MV-4-11 (cell line): ENCODE measurements at regions not wholly inside any gene's neighbourhood (a gene's known extent, or its start where the extent isn't known, plus 50 kb on each side); places are given as distances from the start of the nearest gene placed in this dataset.

Experiments used
- DNase-seq: peaks from one replicate; lab custom pipeline; 2025; lab: John Stamatoyannopoulos, UW

DNA sequence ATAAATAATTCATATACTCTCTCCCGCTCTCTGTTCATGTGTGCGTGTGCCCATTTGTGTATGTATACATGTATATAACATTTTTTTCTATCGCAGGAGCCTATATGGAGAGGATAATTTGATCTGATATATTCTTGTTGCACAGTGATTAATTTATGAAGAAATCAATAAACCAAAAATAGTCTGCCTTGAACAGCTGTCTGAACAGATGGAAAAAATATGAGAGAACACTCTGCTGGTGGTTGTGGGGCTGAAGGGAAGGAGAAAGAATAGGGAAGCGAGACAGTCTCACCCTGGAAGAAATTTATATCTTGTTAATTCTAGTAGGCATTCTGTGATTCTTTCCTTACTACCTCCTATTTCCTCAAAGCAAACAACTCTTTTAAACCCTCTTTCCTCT, 96.6 kb upstream of the B3GAT2 start:
- DNase-seq = no peak

DNA sequence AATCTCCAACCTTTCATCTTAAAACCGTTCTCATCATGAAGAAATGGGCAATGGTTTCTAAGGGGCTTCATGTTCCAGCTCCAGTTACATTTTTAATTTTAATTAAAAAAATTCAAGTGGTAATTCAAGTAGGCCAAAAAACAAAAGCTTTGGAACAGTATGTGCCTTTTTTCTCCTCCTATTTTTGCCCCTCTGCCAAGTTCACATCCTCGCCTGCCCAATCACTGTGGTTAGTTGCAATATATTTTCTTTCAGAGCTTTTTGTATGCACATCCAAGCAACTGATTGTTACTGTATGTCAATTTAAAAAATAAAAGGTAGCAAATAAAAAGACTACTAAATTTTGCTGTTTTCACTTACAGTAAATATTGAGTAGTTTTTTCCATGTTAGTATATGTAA, 99.8 kb upstream of the B3GAT2 start:
- DNase-seq = no peak

DNA sequence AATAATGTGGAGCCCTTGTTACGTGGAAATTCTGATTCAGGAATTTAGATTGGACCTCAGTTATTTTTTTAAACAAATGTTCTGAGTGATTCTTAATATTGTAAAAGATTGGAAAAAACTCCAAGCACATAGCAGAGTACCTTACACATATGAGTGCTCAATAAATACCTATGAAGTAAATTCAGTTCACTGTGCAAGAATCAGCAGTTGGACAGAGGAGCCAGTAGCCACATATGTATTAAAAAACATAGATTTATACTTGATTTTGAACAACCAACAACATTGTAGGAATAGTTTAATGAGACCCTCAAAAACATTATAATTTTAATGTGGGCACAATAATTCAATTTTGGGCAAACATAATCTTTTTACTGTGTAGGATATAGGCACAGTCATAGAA, 109.3 kb upstream of the B3GAT2 start:
- DNase-seq = no peak

DNA sequence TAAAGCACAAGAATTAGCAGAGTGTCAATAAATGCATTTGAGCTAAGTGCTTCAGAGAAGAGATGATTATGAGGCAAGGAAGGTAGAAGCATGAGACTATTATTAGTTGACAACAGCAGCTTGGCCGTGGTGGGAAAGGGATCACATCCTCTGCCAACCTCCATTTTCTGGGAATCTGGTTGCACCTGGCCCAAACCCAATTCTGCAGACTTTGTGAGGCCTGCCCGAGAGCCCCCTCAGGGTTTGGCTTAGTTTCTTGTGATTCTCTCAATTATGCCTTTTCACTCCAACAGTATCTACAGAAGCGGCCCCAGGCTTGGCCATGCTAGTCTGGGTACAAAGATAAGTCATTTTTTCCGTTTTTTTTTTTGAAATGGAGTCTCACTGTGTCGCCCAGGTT, 111.0 kb upstream of the B3GAT2 start:
- no peak for DNase-seq

DNA sequence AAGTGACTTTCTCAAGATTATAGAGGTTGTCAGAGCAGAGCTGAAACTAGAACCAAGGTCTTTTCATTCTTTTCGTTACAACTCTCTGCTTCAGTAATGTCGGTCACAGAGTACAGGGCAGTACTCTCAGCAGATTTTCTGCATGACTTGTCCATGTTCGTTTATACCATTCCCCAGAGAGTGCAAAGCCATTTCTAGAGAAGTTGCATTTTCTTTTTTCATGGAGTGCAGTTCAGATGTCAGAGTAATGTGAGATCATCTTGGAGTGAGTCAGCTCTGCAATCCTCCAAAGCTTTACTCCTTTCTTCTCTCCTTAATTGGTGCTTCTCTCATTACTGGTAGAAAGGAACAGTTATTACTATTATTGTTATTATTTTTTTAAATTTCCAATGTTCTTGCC, 115.6 kb upstream of the B3GAT2 start:
- DNase-seq = no peak

DNA sequence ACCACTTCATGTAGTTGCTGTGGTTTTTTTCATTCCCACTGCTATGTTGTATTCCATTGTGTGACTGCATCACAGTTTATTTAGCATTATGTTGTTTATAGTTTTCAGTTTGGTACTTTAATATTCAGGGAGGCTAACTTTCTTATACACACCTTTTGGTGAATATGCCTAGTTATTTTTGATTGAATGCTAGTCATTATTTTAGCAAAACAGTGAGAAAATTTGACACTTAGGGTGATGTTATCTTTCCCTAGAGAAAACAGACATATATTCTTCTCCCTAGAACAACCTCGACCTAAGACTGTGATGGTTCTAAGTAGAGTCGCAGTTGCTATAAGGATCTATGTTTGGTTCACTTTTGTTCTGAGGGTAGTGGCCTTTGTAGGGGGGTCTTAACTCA, 120.8 kb upstream of the B3GAT2 start:
- DNase-seq = no peak

DNA sequence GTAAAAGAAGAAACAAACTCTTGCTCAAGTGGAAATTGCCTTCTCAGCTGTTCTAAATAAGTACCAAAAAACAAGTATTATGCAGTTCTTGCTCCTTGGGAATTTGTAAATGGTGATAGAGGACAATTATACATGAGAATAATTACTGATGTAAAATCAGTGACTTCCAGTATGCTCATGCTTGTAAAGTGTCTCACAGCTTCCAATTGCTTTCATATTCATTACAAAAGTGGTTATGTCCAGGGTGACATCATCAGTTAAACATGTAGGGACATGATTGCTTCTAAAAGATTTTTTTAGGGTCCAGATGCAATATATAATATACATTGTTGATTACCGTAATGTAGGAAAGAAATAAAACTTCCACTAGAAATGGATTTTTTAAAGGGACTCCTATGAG, 122.8 kb upstream of the B3GAT2 start:
- DNase-seq = no peak

DNA sequence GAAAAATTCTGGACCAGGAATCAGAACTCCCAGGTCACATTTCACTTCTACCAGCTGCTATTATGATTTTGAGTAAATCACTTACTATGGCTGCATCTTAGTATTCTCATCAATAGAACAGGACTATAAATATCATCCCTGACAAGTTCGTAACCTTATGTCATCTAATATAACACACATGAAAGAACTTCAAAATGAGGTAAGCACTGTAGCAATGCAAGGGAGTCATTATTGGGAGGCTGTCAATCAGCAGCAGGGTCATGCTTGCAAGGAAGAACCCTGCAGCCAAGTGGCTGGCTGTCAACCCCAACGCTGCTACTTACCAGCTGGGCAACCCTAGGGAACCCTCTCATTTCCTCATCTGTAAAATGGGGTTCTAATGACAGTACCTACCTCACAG, 123.3 kb upstream of the B3GAT2 start:
- no peak for DNase-seq

DNA sequence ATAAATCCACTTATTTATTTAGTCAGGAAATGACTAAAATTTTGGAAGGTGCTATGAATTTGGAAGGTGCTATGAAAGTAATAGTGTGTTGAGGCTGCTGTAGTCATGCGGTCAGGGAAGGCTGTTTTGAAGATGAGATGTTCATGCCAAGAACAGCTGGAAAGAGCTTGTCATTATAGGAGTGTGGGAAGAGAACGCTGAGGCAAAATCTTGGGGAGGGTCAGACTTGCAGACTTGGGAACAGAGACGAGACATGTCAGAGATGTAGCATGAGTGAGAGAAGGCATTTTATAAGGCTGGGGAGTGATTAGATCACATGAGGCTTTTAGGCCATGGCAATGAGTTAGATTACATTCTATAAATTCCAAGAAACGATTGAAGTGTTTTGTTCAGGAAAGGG, 124.0 kb upstream of the B3GAT2 start:
- no peak for DNase-seq

DNA sequence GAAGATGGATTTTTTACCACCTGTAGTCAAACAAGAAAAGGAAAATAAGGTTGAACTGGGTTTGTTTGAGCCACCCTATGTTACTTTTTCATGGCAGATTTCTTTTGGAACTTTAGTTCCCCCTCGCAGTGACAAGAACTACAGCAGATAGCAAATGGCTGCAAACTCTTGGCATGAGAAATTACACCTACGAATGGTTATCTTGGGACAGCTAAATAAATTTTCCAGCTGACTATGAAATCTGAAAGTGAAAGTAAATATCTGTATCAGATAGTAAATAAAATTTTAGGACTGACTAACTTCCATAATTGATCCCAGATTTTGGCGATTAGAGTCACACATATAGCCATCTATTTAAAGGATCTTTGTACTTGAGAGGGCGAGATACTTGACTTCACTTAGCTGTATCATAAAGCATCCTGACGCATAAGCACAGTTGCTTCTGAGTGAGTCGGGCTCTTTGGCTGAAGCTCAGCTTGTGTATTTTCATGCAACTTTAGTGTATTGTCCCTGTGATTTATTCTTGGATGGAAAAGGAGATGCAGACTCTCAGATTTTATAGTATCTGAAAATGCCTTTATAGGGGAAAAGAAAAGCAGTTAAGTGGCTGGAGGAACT, 125.3 kb upstream of the B3GAT2 start:
- no peak for DNase-seq

DNA sequence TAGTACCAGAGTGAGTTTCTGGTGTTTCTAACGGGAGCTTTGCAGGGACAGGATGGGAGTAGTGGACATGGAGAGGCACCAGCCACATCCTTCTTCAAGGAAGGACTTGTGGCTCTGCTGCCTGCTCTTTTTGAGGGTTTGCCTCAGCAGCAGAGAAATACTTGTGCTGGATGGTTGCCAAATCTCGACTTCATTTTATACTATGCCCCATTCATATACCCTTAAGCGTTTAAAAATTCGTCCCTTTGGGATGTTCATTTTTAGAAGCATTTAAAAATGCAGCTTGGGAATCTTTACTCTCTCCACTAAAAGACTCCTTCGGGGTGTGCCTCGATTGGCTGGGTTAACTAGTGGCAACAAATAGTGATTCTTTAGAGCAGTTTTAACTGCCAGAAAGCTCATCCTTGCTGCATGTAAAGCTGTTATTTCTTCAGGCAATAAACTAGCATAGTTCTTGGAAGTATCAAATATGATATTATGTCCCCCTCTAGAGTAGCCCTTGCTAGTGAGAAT, 126.5 kb upstream of the B3GAT2 start:
- no peak for DNase-seq

DNA sequence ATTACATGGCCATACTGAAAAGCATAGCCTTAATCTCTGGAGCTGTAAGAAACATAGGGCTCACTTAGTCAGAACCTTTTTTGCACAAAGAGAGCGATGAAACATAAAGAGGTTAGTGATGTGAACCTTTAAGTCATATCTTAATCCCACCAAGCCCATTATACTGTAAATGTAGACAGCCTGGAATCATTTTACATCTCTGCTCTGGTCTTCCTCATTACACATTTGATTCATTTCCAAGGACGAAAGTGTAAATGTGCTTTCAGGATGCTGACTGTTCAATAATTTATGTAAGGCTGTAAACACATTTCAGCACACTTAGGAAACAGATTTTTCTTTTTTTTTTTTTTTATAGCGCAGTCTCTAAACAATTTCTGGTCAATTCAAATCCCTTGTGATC, 131.3 kb upstream of the B3GAT2 start:
- no peak for DNase-seq

DNA sequence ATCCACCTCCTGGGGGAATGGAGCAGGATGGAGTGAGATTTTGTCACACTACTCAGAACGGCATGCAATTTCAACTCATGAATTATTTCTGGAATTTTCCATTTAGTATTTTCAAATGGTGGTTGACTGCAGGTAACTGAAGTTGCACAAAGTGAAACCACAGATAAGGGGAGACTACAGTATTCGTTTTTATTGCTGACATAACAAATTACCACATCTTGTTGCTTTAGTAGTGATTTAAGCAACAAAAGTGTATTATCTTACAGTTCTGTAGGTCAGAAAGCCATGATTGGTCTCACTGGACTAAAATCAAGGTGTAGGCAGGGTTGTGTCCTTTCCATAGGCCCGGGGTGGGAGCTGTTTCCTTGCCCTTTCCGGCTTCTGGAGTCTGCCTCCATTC, 133.4 kb upstream of the B3GAT2 start:
- no peak for DNase-seq

DNA sequence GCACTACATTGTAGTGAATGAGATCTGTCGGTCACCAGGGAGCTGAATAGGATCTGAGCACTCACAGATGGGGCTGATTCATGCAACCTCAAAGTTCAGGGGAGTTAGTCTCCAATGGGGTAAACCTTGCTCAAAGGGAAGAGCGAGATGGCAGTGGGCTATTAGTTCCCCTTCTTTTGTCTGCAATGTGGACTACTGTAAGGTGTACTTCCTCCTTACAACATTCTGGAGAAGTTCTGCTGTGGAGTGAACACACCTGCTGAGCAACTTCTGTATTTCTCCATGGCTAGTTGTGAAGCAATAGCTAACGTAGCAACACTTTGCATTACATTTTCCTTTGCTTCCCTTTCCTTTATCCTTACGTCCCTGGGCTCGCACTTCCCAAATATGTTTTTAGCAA, 134.3 kb upstream of the B3GAT2 start:
- DNase-seq = peak; percentile 10

DNA sequence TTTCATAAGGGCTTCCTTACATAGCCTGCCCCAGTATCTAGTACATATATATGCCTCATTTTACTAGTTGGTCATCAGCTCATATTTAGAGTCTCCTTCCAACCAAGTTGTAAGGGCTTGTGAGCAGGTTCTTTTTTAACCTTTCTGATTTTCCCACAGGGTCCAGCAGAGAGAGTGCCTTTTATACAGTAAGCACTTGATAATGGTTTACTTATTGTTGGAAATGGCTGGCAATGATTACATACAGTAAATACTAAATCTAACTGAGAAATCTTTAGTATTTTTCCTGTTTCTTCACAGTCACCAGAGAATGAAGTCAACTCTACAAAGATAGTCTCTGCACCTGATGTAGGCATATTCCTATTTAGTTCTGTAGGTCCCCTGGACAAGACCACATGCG, 135.1 kb upstream of the B3GAT2 start:
- DNase-seq = no peak

DNA sequence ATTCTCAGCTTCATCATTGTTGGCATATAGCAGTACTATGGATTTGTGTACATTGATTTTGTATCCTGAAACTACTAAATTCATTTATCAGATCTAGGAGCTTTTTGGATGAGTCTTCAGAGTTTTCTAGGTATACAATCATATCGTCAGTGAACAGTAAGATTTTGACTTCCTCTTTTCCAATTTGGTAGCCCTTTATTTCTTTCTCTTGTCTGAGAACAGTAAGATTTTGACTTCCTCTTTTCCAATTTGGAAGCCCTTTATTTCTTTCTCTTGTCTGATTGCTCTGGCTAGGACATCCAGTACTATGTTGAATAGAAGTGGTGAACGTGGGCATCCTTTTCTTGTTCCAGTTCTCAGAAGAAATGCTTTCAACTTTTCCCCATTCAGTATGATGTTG, 140.4 kb upstream of the B3GAT2 start:
- DNase-seq = peak; percentile 69

DNA sequence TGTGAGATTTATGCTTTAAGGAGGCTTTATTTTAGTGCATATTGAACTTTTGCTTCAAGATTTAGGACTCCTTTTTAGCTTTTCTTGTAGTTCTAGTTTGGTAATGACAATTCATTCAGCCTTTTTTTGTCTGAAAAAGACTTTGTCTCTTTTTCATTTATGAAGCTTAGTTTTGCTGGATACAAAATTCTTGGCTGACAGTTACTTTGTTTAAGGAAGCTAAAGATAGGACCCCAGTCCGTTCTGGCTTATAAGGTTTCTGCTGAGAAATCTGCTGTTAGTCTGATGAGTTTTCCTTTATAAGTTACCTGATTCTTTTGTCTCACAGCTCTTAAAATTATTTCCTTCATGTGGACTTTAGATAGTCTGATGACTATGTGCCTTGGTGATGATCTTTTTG, 142.8 kb upstream of the B3GAT2 start:
- DNase-seq = no peak

DNA sequence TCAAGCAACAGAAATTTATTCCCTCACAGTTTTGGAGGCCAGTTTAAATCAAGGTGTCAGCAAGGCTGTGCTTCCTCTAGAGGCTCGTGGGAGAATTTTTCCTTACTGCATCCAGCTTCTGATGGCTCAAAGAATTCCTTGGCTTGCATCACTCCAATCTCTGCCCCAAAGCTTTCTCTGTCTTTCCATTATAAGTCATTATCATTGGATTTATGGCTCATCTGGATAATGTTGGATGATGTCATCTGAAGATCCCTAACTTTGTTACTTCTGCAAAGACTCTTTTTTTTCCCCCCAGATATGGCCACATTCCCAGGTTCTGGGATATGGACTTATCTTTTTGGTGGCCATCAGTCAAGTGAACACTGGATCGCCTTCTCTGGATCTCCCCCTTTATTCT, 146.3 kb upstream of the B3GAT2 start:
- DNase-seq = no peak

DNA sequence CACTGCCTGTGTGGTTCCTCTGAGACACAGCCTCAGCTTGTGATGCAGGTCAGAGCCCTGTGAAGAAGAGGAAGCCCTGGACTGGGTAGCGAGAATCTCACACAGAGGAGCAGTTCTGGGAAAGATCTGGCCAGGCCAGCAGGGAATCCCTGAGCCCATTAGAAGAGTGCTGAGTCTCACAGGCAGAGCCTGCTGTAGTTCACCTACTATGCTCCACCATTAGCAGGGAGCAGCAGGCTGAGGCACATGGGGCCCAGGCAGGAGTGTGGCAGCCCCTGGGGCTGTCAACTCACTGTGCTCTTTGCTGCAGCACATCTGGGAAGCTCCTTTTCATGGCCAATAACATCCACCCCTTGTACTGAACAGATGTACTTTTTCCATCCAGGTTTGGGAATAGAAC, 146.8 kb upstream of the B3GAT2 start:
- DNase-seq = no peak

DNA sequence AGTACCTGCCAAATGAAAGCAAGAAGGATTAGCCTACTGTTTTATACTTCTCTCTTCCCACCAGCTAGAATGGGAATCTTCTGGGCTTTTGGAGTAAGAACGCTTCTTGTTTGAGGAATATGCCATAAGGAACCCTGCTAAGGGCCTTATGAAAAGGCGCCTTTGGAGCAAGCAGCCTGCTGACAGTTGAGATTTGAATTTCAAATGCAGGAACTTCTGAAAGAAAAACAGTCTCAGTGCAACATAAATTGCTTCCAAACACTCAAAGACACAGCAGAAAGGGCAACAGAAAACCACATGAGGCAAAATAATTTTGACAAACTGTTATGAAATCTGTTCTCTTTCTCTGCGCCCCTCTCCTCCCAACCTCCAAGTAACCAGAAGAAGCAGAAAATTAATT, 149.4 kb upstream of the B3GAT2 start:
- DNase-seq = no peak

DNA sequence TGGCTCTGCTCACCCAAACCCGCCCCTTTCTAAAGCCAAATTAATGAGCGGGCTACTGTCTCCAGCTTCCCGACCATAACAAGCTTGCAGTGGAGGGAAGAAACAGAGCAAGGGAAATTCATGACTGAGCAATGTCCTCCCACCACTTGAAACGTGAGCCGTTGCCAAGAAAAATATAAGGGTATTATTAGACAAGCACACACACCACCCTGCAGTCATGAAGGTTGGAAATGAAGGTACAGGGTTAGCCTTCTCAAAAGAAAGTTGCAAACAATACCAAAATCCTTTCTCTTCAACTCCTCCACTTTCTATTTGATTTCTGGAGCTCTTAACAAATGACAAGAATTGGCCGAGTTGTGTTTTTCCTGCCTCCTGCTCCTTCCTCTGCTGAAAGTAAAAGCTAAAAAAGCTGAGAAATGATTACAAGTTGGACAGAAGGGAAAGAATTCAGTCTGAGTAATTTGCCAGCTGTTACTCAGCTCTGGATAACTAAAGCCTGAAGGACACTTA, 151.1 kb upstream of the B3GAT2 start:
- no peak for DNase-seq

DNA sequence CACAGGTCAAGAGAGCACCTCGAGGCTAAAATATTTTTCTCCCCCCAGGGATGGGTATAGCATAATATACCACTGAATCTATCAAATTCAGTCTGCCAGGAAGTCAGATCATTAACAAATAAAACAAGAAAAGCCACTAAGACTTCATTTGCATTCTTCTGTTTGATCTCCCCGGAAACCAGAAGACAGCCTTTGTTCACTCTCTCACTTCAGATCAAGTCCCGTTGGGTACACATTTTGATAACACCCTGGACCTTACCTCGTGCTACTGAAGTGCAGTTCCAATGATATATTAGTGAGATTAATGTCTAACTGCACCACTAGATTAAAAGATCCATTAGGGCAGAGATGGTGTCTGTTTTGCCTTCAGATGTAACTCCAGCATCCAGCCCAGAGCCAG, 157.7 kb upstream of the B3GAT2 start:
- DNase-seq = no peak

DNA sequence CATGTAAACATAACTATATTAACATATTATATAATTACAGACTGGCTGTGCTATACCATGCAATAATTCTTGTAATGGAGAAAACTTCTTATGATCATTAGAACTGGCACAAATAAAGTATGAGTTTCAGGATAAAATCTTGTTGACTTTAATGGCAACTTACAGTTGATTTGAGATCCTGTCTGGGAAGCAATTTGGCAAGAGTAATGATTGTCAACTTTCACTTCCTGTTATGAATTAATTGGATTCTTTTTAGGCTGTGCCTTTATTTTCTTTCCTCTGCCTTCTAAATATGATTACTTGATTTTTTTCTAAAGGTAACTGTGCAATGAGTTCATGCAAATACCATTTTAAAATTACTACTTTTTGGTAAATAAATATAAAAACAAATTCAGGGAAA, 158.1 kb upstream of the B3GAT2 start:
- peak; percentile 40 for DNase-seq

DNA sequence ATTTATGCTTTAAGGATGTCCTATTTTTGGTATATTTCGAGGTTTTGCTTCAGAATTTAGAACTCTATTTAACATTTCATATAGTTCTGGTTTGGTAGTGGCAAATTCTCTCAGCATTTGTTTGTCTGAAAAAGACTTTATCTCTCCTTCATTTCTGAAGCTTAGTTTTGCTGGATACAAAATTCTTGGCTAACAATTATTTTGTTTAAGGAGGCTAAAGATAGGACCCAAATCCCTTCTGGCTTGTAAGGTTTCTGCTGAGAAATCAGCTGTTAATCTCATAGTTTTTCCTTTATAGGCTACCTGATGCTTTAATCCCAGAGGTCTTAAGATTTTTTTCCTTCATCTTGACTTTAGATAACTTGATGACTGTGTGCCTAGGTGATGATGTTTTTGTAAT, 162.7 kb upstream of the B3GAT2 start:
- no peak for DNase-seq

DNA sequence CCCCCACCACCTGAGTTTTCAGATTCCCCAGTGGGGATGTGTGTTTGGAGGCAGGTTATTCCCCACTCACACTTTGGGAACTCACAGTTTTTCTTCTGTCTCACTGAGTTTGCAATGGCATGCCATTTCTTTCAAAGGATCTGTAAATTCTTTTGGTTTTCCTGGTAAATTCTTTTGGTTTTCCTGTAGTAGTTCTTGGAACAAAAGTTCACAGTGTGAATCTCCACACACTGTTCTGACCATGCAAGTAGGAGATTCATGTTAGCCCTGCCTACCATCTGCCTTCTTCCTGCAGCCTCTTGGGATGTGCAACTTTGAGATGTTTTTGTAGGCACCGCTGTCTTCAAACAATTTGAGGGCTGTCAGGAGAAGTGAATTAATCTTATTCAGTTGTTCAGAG, 165.6 kb upstream of the OGFRL1 start:
- DNase-seq = no peak
